Erythroblast (primary cell): ENCODE measurements at regions not wholly inside any gene's neighbourhood (a gene's known extent, or its start where the extent isn't known, plus 50 kb on each side); places are given as distances from the start of the nearest gene placed in this dataset.

ENCODE experiments used
- GATA1 ChIP-seq: IDR thresholded peaks from 2 replicates; pipeline ENCODE4 v1.6.1; 2011; ENCODE audit warnings: low read depth, mild to moderate bottlenecking, control low read depth, low read length, moderate library complexity
- POLR2A ChIP-seq: IDR thresholded peaks from 2 replicates; pipeline ENCODE4 v1.6.1; 2011; ENCODE audit warnings: mild to moderate bottlenecking, low read length

GRCh38 chr3:166519443-166519842 lies 682.2 kb upstream of the BCHE start:
- TF ChIP-seq POLR2A (no peak), GATA1 (no peak)
